Subcutaneous abdominal adipose tissue (tissue), 5 donors: ENCODE measurements at regions not wholly inside any gene's neighbourhood (a gene's known extent, or its start where the extent isn't known, plus 50 kb on each side); places are given as distances from the start of the nearest gene placed in this dataset.

Experiments used
- H3K27ac ChIP-seq: one replicate; pipeline ENCODE4 v1.7.0; 2013; ENCODE audit warnings: low read depth, mild to moderate bottlenecking, inconsistent platforms, low read length, moderate library complexity
- H3K27me3 ChIP-seq, 5 donors: one replicate each; pipeline ENCODE4 v1.7.0; 2013; ENCODE audit warnings: low read length in 5 of 5, inconsistent platforms in 1 of 5; ENCODE audit not compliant: control insufficient read depth in 5 of 5, insufficient read depth in 4 of 5
- H3K36me3 ChIP-seq, 5 donors: one replicate each; pipeline ENCODE4 v1.7.0; 2013; ENCODE audit warnings: low read length in 5 of 5; ENCODE audit not compliant: control insufficient read depth in 5 of 5, insufficient read depth in 5 of 5
- H3K4me1 ChIP-seq, 5 donors: one replicate each; pipeline ENCODE4 v1.7.0; 2013; ENCODE audit warnings: low read length in 5 of 5, mild to moderate bottlenecking in 3 of 5, moderate library complexity in 1 of 5; ENCODE audit not compliant: control insufficient read depth in 5 of 5, insufficient read depth in 5 of 5
- H3K4me3 ChIP-seq, 5 donors: one replicate each; pipeline ENCODE4 v1.7.0; 2013; ENCODE audit warnings: low read length in 5 of 5, low read depth in 1 of 5
- H3K9ac ChIP-seq, 5 donors: one replicate each; pipeline ENCODE4 v1.7.0; 2013; ENCODE audit warnings: low read length in 5 of 5, mild to moderate bottlenecking in 4 of 5, moderate library complexity in 3 of 5
- H3K9me3 ChIP-seq, 5 donors: one replicate each; pipeline ENCODE4 v1.7.0; 2013; ENCODE audit warnings: low read length in 5 of 5; ENCODE audit not compliant: control insufficient read depth in 5 of 5
- donor health status: healthy.
- donor health status: healthy.
- donor health status: healthy.
- donor health status: healthy.
- donor health status: healthy.

- Histone ChIP-seq H3K4me1 (peaks cover 2 to 13% (median 8%) of the 10 kb centered on the region in 5 donors), H3K27ac (no peak overlapping the region), H3K9ac (no peak overlapping the region), H3K27me3 (no peaks in the 10 kb centered on the region), H3K36me3 (no peaks in the 10 kb centered on the region), H3K9me3 (peaks cover 0 to 5% (median 0%) of the 10 kb centered on the region in 5 donors), H3K4me3 (no peak overlapping the region)
Measured at GRCh38 chr13:22449251-22449650, 731.5 kb upstream of the SGCG start.

GRCh38 chr13:22451327-22451741 lies 729.4 kb upstream of the SGCG start:
- no peak overlapping the region for H3K27ac ChIP-seq

GRCh38 chr13:22454586-22454985 lies 726.2 kb upstream of the SGCG start:
- Histone ChIP-seq H3K27ac (no peak overlapping the region), H3K36me3 (no peaks in the 10 kb centered on the region), H3K9me3 (peaks cover 0 to 5% (median 0%) of the 10 kb centered on the region in 5 donors), H3K27me3 (no peaks in the 10 kb centered on the region), H3K4me1 (peaks cover 2 to 13% (median 8%) of the 10 kb centered on the region in 5 donors), H3K9ac (no peak overlapping the region), H3K4me3 (no peak overlapping the region)

More at GRCh38 chr13:22451327-22451741, 729.4 kb upstream of the SGCG start:
- peak overlapping the region in 1 of 5 donors; percentile 8 for H3K4me3 ChIP-seq
- H3K27me3 ChIP-seq, result no peaks in the 10 kb centered on the region
- peaks cover 2 to 13% (median 8%) of the 10 kb centered on the region in 5 donors for H3K4me1 ChIP-seq
- no peak overlapping the region for H3K9ac ChIP-seq
- H3K36me3 ChIP-seq, result no peaks in the 10 kb centered on the region
- peaks cover 0 to 5% (median 0%) of the 10 kb centered on the region in 5 donors for H3K9me3 ChIP-seq

GRCh38 chr13:22455036-22455435 lies 725.7 kb upstream of the SGCG start:
- Histone ChIP-seq H3K4me1 (peaks cover 2 to 13% (median 8%) of the 10 kb centered on the region in 5 donors), H3K27me3 (no peaks in the 10 kb centered on the region), H3K4me3 (no peak overlapping the region), H3K36me3 (no peaks in the 10 kb centered on the region), H3K9ac (no peak overlapping the region), H3K27ac (no peak overlapping the region), H3K9me3 (peaks cover 0 to 5% (median 0%) of the 10 kb centered on the region in 5 donors)

DNA sequence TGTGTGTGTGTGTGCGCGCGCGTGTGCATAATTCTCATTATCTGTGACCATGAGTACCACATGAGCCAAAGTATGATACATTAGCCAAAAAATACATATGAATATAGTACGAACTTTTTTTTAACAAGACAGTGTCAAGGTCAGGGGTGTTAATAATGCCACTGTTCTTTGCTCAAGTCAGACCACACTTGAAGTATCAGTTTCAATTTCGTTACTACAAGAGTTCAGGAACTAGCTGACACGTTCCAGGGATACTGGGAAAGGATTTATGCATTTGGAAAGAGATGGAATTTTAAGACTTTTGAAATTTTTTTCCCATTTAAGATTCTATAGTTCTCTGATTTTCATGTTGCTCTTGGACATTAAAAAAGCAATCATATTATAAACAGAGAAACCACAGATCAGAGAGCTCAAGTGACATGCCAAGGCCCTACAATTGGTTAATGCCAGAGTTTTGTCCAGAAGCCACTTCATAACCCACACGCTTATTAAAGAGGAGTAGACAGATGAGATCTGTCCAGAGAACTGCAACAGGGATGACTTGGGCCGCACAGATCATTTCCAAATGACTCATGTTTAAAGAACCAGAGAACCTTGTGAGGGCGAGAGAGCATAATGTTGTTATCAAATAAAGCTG lies 718.8 kb upstream of the SGCG start:
- Histone ChIP-seq H3K4me3 (no peak overlapping the region), H3K27ac (no peak overlapping the region), H3K36me3 (no peaks in the 10 kb centered on the region), H3K4me1 (no peaks in the 10 kb centered on the region), H3K9me3 (no peaks in the 10 kb centered on the region), H3K9ac (no peak overlapping the region), H3K27me3 (no peaks in the 10 kb centered on the region)

- Histone ChIP-seq H3K4me1 (no peaks in the 10 kb centered on the region), H3K27ac (no peak overlapping the region), H3K36me3 (no peaks in the 10 kb centered on the region), H3K4me3 (no peak overlapping the region), H3K9me3 (no peaks in the 10 kb centered on the region), H3K9ac (no peak overlapping the region), H3K27me3 (no peaks in the 10 kb centered on the region)
Measured at GRCh38 chr13:22463089-22463488, 717.7 kb upstream of the SGCG start.

DNA sequence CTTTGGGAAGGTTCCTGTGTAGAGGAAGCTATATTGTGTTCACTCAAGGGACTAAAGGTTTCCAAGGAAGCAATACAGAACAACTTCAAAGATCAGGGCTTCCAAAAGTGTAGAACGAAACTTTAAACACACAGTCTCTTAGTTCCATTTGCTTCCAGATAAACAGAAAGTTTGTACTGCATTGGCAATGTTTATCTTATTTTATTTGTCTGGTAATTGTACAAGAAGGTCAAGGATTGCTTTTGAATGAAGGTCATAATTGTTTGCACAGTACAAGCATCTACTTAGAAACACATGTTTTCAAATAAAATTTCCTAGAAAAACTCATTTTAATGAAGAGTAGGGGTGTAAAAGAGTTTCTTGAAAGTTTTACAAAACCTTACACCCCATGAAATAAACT lies 712.7 kb upstream of the SGCG start:
- Histone ChIP-seq H3K9ac (no peak overlapping the region), H3K9me3 (no peaks in the 10 kb centered on the region), H3K4me3 (no peak overlapping the region), H3K27me3 (no peaks in the 10 kb centered on the region), H3K27ac (no peak overlapping the region), H3K4me1 (no peaks in the 10 kb centered on the region), H3K36me3 (no peaks in the 10 kb centered on the region)

DNA sequence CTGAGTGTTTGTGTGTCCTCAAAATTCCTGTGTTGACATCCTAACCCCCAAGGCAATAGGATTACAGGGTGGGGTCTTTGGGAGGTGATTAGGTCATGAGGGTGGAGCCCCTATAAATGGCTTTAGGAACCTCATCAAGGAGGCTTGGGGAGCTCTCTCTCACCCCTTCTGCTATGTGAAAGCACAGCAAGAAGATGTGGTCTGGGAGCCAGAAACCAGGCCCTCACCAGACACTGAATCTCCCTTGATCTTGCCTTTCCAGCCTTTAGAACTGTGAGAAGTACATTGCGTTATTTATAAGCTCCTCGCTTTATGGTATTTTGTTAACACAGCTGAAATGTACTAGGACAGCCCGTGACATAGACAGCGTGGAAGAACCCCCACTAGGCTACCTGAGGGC lies 712.0 kb upstream of the SGCG start:
- H3K9ac ChIP-seq, result no peak overlapping the region
- no peaks in the 10 kb centered on the region for H3K36me3 ChIP-seq
- H3K27me3 ChIP-seq, result no peaks in the 10 kb centered on the region
- no peaks in the 10 kb centered on the region for H3K4me1 ChIP-seq
- H3K4me3 ChIP-seq, result no peak overlapping the region
- no peak overlapping the region for H3K27ac ChIP-seq
- no peaks in the 10 kb centered on the region for H3K9me3 ChIP-seq

GRCh38 chr13:22469452-22469851 lies 711.3 kb upstream of the SGCG start:
- Histone ChIP-seq H3K9me3 (no peaks in the 10 kb centered on the region), H3K36me3 (no peaks in the 10 kb centered on the region), H3K4me1 (no peaks in the 10 kb centered on the region), H3K27ac (no peak overlapping the region), H3K27me3 (no peaks in the 10 kb centered on the region), H3K9ac (no peak overlapping the region), H3K4me3 (no peak overlapping the region)

- no peaks in the 10 kb centered on the region for H3K36me3 ChIP-seq
- no peaks in the 10 kb centered on the region for H3K9me3 ChIP-seq
- no peaks in the 10 kb centered on the region for H3K4me1 ChIP-seq
- no peak overlapping the region for H3K27ac ChIP-seq
- no peaks in the 10 kb centered on the region for H3K27me3 ChIP-seq
- no peak overlapping the region for H3K4me3 ChIP-seq
- H3K9ac ChIP-seq, result no peak overlapping the region
Measured at GRCh38 chr13:22470075-22470474, 710.7 kb upstream of the SGCG start.
